HG03159 (cell line): ENCODE measurements at regions not wholly inside any gene's neighbourhood (a gene's known extent, or its start where the extent isn't known, plus 50 kb on each side); places are given as distances from the start of the nearest gene placed in this dataset.

Source experiments
- ATAC-seq: cut with Tn5 transposase; IDR thresholded peaks from one replicate; pipeline ENCODE4 v1.9.1; 2021; ENCODE audit warnings: mild to moderate bottlenecking, moderate library complexity; ENCODE audit not compliant: unreplicated experiment

- ATAC-seq: no peak
Observed at GRCh38 chr15:47990821-47991220, 130.0 kb upstream of the SLC24A5 start.

- no peak for ATAC-seq
Observed at GRCh38 chr15:47991357-47991756, 129.4 kb upstream of the SLC24A5 start.

GRCh38 chr15:47993051-47993450 is 127.7 kb upstream of the SLC24A5 start:
- ATAC-seq: no peak

GRCh38 chr15:47997195-47998080 is 123.4 kb upstream of the SLC24A5 start:
- ATAC-seq: no peak

GRCh38 chr15:47998619-47999019 is 122.2 kb upstream of the SLC24A5 start:
- ATAC-seq: no peak

- peak; percentile 93 for ATAC-seq
Observed at GRCh38 chr15:48001393-48002039, 119.3 kb upstream of the SLC24A5 start.

- no peak for ATAC-seq
Observed at GRCh38 chr15:48002767-48003166, 118.0 kb upstream of the SLC24A5 start.

- ATAC-seq: no peak
Observed at GRCh38 chr15:48003441-48003840, 117.3 kb upstream of the SLC24A5 start.

- no peak for ATAC-seq
Observed at GRCh38 chr15:48005077-48005476, 115.7 kb upstream of the SLC24A5 start.

GRCh38 chr15:48006031-48006511 is 114.7 kb upstream of the SLC24A5 start:
- no peak for ATAC-seq

GRCh38 chr15:48010316-48010715 is 110.5 kb upstream of the SLC24A5 start:
- ATAC-seq: no peak

- ATAC-seq: no peak
Observed at GRCh38 chr15:48012191-48012590, 108.6 kb upstream of the SLC24A5 start.

- ATAC-seq: no peak
Observed at GRCh38 chr15:48016865-48017264, 103.9 kb upstream of the SLC24A5 start.

- ATAC-seq: no peak
Observed at GRCh38 chr15:48017747-48018146, 103.0 kb upstream of the SLC24A5 start.

- ATAC-seq: no peak
Observed at GRCh38 chr15:48020166-48020565, 100.6 kb upstream of the SLC24A5 start.

- ATAC-seq: no peak
Observed at GRCh38 chr15:48021336-48022086, 99.3 kb upstream of the SLC24A5 start.

GRCh38 chr15:48025118-48025517 is 95.7 kb upstream of the SLC24A5 start:
- ATAC-seq: no peak

GRCh38 chr15:48028712-48029111 is 92.1 kb upstream of the SLC24A5 start:
- no peak for ATAC-seq

GRCh38 chr15:48029642-48030041 is 91.1 kb upstream of the SLC24A5 start:
- ATAC-seq: no peak

GRCh38 chr15:48031466-48031865 is 89.3 kb upstream of the SLC24A5 start:
- no peak for ATAC-seq

GRCh38 chr15:48031973-48032372 is 88.8 kb upstream of the SLC24A5 start:
- no peak for ATAC-seq
